HG02610 (cell line): ENCODE measurements at regions not wholly inside any gene's neighbourhood (a gene's known extent, or its start where the extent isn't known, plus 50 kb on each side); places are given as distances from the start of the nearest gene placed in this dataset.
"Not testable (repeated sequence)": the region's sequence is repeated elsewhere in the genome, so short reads cannot be mapped to it uniquely, and the experiment has no call there.

Experiments
- ATAC-seq: cut with Tn5 transposase; IDR thresholded peaks from one replicate; pipeline ENCODE4 v1.9.1; 2021; ENCODE audit warnings: mild to moderate bottlenecking, moderate library complexity; ENCODE audit not compliant: unreplicated experiment

GRCh38 chr5:82959466-82959865 is 117.7 kb downstream of the TMEM167A start:
- no peak for ATAC-seq

GRCh38 chr5:82956600-82956999 is 120.6 kb downstream of the TMEM167A start:
- ATAC-seq = no peak

- no peak for ATAC-seq
Measured at GRCh38 chr5:82952326-82952725, 124.9 kb downstream of the TMEM167A start.

GRCh38 chr5:82944267-82944666 is 132.9 kb downstream of the TMEM167A start:
- ATAC-seq = not testable (repeated sequence)

- no peak for ATAC-seq
Measured at GRCh38 chr5:82942083-82942881, 134.9 kb downstream of the TMEM167A start.

- no peak for ATAC-seq
Measured at GRCh38 chr5:82938901-82939725, 138.1 kb downstream of the TMEM167A start.

GRCh38 chr5:82932473-82933220 is 144.5 kb downstream of the TMEM167A start:
- not testable (repeated sequence) for ATAC-seq

GRCh38 chr5:82931110-82931509 is 146.1 kb downstream of the TMEM167A start:
- ATAC-seq = no peak

GRCh38 chr5:82925061-82925411 is 152.2 kb downstream of the TMEM167A start:
- no peak for ATAC-seq

GRCh38 chr5:82924226-82925060 is 152.8 kb downstream of the TMEM167A start:
- ATAC-seq = no peak

- no peak for ATAC-seq
Measured at GRCh38 chr5:82922086-82922734, 155.0 kb downstream of the TMEM167A start.

GRCh38 chr5:82918311-82919031 is 158.7 kb downstream of the TMEM167A start:
- ATAC-seq = no peak

GRCh38 chr5:82917584-82917983 is 159.6 kb downstream of the TMEM167A start:
- peak; percentile 74 for ATAC-seq

GRCh38 chr5:82913971-82914370 is 163.2 kb downstream of the TMEM167A start:
- ATAC-seq = no peak

- ATAC-seq = no peak
Measured at GRCh38 chr5:82912462-82912861, 164.7 kb downstream of the TMEM167A start.

- no peak for ATAC-seq
Measured at GRCh38 chr5:82911910-82912309, 165.3 kb downstream of the TMEM167A start.

- ATAC-seq = no peak
Measured at GRCh38 chr5:82910905-82911304, 166.3 kb downstream of the TMEM167A start.

GRCh38 chr5:82910491-82910890 is 166.7 kb downstream of the TMEM167A start:
- no peak for ATAC-seq

GRCh38 chr5:82909771-82910170 is 167.4 kb downstream of the TMEM167A start:
- ATAC-seq = no peak
